ENCODE measurements at regions not wholly inside any gene's neighbourhood (a gene's known extent, or its start where the extent isn't known, plus 50 kb on each side); places are given as distances from the start of the nearest gene placed in this dataset.
A peak's percentile ranks its signal among the peaks of the same experiment; 100 is the strongest.

DNA sequence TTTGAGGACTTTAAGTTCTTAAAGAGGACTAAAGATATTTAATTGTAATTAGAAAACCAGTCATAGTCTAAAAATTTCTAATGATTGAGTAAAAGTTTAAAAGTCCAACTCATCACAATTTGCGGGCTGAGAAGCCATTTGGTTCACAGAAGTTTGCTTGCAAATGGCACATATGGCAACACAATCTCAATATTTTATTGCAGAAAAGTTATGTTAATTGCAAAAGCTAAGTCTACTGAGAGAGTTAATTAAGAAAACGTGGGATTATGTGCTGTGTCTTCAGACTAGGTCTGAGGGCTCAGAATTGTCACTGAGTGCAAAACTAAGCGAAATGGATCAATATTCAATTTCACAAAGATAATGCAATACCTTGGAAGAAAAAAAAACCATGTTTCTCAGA is 289.7 kb downstream of the PYDC2 start:
- DNase-seq, result no peak

DNA sequence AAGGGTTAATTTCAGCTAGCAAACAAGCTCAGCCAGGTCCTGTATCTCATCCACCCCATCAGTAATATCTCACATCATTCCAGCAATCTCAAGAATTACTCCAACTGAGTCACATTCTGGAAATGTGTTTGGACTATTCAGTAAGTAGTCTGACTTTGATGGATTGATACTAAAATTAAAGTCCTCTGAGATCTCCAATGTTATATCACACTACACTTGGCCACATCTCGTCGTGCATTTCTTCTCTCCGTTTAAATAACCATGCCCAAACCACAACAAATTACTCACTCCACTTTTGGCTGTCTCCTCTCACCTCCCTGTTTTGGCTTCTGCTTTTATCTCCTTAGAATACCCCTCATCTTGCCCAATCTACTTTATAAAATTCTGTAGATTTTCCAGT is 292.2 kb downstream of the PYDC2 start:
- DNase-seq, result no peak

DNA sequence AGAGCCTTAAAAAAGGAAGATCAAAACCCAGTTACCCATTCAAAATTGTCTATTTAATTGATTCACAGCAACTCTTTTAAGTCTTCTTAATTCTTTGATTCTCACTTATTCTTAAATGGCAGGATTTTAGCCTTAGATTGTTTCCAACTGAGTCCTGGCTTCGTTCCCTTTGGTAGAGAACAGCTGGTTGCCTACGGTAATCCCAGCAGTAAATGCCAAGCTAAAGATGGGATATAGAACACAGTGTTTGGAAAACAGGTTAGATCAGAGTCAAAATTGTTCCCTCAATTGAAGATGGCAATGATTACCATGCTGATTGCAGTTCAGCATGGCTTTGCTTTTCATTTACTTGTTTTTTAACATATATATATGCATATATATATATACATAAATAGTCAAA is 300.9 kb downstream of the PYDC2 start:
- peak in 1 of 3 experiments; percentile 48 for DNase-seq

DNA sequence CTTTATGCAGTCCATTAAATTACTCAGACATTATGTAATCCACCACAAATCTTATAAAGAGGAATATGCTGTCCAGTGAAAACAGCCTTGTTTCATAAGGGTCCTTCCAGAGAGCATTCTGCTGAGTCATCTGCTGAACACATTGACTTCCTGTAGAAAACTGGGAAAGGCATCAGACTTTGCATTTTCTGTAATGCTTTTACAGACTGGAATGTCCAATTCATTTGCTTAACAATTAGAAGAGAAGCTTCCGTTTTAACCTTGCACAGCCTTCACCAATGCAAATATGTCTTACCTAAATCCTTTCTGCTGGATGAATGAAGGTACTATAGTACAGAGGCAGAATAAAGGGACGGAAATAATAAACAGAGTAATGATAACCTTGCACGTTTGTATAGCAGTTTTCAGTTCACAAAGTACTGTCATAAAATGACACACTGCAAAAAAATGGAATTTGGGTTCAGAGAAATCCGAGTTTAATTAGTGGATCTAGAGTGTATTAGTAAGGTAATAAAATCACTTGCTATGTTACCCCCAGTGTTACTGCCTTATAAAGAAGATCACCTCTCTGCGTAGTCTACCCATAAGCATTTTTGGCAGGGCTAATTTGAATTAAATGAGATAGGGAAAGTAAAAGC is 301.5 kb downstream of the PYDC2 start:
- DNase-seq, result peak in 1 of 3 experiments; percentile 49

DNA sequence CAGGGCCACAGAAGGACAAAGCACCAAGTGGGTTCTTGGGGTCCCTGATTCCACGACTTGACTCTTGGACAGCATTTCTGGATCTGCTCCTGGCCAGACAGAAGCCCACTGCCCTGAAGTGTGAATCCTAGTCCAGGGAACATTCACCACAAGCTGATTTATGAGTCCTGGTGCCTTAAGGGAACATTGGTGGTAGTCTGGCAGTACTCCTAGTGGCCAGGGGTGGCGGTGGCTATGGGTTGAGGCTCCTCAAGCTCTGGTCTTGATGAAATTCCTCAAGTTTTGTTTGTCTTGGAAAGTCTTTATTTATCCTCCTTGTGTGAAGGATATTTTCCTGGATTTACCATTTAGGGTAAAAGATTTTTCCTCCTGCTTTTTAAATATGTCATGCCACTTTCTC is 307.5 kb downstream of the PYDC2 start:
- no peak for DNase-seq

DNA sequence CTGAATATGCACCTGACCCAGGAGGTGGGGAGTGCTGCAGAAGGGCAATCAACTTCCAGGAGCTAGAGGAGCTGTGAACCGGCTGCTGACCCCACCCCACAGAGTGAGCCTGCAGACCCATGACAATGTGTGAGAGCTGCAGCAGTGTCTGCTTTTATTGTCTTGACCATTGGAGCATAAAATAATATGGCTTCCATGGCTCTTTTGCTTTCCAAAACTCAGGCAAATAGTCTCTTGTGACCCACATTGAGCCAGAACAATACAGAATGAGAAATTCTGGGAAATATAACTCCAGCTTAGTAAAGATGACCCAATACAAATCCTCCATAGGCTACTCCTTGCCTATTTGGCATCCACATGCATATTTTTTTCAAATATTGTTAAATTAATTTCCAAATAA is 309.6 kb downstream of the PYDC2 start:
- DNase-seq, result no peak

DNA sequence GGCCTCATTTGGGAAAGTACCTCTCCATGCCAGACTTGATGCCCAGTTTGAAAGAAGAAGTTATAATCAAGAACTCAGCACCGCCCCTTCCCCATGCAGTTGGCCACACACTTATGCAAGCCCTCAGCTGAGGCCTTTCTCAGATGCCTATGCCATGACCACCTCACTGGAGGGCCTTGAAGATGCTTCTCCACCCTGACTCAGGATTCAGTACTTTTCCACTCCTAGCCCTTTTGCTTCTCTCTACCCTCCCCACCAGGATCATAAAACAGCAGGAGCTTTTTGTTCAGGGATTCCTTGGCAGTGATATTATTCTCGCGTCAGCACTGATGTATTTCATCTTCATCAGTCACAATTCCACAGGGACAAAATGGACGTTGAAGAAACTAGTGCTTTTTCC is 313.5 kb downstream of the PYDC2 start:
- DNase-seq, result peak in 2 of 3 experiments; percentile 15 to 43

DNA sequence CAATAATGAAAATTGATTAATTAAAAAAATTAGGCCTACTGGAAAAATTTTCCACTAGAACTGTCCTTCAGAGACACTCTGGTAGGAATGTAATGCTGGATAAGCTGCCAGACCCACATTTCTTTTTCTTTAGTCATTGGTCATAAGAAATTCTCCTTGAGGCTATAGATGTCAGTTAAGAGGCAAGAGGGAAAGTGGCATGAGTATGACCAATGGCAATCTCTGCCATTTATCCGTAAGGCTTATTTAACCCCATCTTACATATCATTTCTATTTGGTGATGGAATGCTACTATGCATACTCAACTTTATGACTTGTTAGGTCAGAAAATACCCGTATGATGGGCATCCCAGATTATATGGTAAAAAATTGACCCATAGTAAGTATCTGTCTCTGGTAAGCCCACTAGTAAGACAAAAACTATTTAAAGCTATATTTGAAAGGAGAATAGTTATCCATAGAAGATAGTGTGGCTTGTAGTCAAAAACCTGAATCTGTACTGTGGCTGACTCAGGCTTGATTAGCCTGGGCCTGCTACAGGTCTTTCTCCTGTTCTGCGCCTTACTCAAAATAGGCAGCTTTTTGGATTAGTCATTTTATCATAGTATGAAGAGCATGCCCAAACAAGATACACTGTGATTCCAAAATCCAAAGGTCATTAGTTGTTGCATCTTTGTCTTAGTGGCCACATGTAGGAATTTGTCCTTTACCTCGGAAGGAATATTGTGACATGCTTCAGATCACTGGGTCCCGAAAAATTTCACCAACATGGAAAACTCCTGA is 314.7 kb downstream of the PYDC2 start:
- DNase-seq, result no peak

DNA sequence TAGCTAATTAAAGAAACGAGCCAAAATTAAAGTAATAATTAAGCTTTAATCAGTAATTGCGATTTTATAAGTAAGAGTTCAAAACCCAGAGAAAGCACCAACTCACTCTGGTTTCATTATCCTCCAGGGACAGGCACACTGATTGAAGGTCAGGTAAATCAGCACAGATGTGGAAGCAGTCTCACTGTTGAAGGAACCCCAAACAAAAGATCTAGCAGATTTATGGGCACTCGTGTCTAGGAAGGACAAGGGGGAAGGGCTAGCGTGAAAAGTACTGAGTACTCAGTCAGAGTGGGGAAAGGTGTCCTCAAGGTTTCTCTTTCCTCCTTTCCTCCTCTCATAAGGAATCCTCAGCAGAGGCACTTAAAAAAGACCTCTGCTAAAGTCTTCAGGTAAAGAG is 320.1 kb downstream of the PYDC2 start:
- DNase-seq, result peak in 2 of 3 experiments; percentile 4 to 39

DNA sequence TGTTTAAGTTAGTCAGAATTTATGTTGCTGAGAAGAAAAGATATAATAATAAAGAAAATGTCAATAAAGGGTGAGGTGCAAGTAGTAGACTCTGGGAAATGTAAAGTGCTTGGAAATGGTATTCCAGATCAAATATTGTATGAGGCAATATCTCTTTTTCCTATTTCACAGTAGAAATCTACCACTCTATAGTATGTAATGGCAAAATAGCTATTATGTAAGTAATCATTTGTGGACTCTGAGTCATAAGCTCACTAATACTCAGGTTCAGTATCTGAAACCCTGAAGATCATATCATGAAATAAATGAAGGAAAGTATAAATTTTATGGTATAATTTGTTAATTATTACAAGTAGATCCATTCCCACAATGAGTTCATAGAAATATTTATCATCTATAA is 322.1 kb downstream of the PYDC2 start:
- no peak for DNase-seq

DNA sequence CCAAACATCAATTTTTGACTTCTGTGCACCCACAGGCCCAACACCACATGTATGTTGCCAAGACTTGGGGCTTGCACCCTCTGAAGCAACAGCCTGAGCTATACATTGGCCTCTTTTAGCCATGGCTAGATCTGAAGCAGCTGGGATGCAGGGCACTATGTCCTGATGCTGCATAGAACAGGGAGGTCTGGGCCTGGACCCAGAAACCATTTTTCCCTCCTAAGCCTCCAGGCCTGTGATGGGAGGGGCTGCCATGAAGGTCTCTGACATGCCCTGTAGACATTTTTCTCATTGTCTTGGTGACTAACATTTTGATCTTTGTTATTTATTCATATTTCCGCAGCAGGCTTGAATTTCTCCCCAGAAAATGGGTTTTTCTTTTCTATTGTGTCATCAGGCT is 330.0 kb downstream of the PYDC2 start:
- DNase-seq, result no peak

DNA sequence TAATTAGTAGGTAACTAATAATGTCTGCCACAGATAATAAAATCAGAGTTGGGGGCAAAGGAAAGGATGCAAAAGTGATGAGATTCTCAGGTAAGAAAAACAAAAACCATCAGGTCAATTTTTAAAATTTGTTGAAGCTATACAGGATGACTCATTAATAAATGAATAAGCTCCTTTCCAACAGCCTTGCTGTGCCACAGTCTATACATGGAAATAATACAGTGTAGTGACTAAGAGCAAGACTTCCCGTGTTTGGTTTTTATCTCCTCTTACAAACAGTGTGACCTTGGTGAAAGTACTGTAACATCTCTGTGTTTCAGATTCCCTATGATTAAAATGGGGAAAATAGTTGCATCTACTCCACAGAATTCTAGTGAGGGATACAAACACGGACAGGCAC is 331.6 kb downstream of the PYDC2 start:
- DNase-seq, result no peak

DNA sequence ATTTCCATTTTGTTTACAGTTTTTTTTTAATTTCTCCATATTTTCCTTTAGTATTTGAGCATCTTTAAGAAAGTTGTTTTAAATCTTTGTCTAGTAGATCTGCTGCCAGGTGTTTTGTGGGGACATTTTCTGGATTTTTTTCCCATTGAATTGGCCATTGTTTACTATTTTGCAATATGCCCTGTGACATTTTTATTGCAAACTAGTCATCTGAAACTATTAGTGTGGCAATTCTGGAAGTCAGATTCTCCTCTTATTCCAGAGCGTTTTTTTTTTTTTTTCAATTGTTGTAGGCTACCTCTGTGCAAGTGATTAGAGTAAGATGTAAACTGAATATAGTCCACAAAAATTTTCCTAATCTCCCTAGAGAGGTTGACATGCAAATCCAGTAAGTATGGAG is 334.2 kb downstream of the PYDC2 start:
- no peak for DNase-seq

DNA sequence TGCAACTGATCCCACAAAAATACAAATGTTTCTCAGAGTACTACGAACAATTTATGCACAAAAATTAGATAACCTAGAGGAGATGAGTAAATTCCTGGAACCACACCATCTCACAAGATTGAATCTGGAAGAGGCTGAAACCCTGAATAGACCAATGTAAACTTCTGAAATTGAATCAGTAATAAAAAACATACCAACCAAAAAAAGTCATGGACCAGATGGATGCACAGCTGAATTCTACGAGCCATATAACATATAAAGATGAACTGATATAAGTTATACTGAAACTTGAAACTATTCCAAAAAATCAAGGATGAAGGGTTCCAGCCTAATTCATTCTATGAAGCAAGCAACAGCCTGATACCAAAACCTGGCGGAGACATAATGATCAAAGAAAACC is 336.3 kb downstream of the PYDC2 start:
- DNase-seq, result no peak

DNA sequence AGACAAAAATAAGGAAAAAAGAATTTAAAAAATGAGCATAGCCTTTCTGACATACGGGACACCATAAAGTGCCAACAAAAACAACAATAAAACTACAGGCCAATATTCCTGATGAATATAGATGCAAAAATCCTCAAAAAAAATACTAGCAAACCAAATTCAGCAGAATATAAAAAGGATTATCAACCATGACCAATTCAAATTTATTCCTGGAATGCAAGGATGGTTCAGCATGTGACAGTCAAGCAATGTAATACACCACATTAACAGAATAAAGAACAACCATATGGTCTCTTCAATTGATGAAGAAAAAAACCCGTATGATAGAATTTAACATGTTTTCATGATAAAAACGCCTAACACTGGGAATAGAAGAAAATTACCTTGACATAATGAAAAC is 341.7 kb downstream of the PYDC2 start:
- no peak for DNase-seq

DNA sequence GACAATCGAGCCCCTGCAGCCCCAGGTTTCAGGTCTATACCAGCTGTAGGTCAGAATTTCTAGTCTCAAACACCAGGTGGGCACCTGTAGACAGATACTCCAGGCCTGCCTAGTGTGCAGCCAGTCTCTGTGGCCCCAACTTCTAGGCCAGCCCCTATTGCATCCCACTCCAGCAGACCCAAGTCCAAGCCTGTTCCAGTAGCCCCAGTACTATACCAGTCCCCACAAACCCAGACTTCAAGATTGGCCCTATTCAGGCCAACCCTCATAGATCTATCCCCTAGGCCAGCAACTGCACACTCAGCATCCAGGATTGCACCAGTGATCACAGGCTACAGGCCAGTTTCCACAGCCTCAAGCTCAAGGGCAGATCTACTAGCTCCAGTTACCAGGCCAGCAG is 344.0 kb downstream of the PYDC2 start:
- no peak for DNase-seq

DNA sequence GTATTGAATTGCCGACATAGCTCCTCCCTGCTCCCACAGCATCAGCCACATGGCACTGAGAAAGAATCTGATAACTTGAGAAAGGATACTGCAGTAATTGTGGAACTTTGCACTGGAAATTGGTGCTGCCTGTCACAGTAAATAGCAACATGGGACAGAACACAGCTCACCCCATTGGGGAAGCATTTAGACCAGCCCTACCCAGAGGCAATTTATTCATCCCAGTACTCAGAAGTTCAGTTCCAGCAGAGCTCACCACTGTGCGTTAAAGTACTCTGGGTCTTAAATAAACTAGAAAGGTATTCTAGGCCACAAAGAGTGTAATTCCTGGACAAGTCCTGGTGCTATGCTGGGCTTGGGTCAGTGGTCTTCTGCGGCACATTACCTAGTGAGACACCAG is 347.1 kb downstream of the PYDC2 start:
- no peak for DNase-seq

DNA sequence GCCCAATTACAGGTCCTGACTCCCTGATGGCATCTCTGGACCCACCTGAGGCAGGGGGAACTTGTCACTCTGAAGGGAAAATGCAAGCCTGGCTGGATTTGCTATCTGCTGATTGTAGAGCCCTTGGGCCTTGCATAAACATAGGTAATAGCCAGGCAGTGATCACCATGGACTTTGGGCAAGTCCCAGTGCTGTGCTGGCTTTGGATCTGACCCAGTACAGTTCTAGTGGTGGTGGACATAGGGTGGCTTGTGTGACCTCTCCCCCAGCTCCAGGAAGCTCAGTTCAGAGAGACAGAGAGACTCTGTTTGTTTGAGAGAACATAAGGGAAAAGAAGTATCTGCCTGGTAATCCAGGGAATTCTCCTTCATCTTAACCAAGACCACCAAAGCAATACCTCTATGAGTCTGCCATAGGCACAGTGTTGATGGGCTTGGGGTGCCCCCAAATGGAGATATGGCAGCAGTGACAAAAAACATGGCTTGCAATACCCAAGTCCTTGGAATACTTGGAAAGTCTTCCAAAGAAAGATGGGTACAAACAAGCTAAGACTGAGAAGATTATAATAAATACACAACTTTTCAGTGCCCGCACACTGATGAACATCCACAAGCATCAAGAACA is 348.5 kb downstream of the PYDC2 start:
- DNase-seq, result peak in 1 of 3 experiments; percentile 8

DNA sequence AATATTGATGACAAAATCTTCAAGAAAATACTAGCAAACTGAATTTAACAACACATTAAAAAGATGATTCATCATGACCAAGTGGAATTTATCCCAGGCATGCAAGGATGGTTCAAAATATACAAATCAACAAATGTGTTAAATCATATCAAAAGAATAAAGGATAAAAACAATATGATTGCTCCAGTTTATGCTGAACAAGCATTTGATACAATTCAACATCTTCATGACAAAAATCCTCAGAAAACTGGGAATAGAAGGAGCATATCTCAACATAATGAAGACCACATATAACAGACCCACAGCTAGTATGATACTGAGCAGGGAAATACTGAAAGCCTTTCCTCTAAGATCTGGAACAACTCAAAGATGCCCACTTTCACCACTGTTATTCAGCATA is 352.3 kb downstream of the PYDC2 start:
- no peak for DNase-seq

DNA sequence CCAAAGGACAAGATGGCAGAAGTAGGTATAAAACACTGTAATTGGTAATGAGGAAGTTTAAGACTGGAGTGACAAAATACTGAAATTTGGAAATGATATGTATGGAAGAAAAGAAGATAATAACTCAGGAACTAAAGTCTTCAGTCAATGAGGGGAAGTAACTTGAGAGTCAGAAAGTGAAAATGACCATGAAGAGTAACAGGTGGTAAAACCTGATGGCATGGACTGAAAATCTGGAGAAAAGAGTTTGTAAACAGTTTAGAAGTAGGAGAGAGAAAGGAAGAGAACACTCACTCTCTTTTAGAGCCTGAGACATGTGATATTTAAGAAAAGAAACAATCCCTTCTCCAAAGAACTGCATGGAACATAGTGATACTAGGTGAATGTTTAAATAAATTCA is 387.9 kb downstream of the PYDC2 start:
- DNase-seq, result no peak

DNA sequence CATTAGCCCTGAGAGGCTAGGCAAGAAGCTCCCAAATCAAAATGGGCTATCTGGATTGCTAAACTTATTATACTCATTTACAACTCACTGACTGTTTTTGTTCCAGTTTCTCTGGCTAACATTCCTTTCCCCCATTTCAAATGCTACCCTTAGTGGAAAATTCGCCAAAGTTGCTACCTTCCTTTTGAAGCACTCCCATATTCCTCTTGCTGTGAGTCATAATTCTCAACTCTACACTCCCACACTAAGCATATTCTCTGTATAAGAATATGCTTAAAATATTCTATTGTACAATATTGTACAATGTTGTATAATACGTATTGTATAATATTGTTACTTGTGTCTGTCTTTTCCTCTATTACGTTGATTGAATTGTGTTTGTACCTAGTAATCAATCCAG is 398.6 kb downstream of the PYDC2 start:
- no peak for DNase-seq

DNA sequence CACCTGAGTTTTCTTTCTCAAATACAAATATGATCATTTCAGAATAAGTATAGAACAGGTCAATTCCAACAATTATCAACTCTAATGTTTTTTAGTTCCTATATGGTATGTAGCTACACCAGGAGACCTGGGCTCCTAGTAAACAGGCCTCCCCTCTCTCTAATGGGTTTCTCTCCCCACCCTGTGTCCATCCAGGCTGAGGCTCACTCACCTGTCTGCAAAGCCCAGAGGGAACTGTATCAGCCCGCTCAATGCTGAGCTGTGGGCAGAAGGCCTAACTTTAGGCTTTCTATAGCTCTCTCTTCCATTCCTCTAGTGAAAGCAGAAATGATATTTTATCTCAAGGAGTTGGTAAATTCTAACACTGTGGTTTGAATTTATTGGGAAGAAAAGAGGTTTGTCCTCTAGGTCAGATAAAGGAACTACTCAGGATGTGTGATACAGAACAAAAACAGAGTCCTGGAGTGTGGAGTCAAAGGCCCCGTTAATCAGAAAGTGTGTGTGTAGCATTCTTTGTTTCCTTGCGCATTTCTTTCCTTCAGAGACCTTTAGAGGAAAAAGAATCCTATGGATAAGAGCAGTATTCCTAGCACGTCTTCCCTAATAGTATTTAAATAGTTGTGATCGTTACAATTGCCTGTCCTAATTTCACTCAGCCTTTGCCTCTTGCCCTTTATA is 408.9 kb downstream of the PYDC2 start:
- no peak for DNase-seq

DNA sequence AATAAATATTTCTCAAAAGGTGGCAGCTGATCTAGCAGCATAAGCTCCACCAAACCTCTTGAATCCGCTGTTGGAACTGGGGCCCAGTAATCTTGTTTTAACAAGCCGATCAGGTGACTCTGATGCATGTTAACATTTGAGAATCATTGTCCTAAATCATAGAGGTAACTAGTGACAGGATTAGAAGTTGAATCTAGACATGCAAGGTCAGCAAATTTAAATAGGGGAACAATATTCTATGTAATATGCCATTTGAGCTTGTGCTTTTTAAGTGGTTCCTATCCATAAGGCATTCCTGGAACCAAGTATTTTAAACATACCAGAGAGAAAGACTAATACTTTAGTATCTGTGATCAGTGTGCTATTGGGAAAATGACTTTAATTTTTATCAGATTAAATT is 412.8 kb downstream of the PYDC2 start:
- DNase-seq, result no peak

DNA sequence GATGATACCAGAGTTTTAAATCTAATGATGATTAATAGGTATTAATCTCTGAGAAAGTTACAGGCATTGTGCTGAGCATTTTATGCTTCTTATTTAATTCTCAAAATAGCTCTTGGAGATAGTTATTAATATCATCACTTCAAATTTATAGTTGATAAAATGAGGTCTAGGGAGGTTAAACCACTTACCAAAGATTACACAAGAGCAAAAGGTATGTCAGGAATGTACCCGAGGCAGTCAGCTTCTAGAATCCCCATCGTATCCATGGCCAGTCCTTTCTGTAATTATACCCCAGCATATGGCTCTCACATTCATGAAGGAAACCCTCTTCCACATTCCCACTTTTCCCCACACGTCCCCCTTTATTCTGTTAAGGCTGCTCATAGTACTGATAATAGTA is 421.3 kb downstream of the PYDC2 start:
- DNase-seq, result no peak

All from NCI-H1417 (cell line).